IMR-90 (cell line): ENCODE measurements at regions not wholly inside any gene's neighbourhood (a gene's known extent, or its start where the extent isn't known, plus 50 kb on each side); places are given as distances from the start of the nearest gene placed in this dataset.

Experiments used
- ATAC-seq: fragments of 200-7000 bp; cut with Tn5 transposase; 2 replicates; pipeline ENCODE4 v1.9.1; 2020; ENCODE audit warnings: low read depth, mild to moderate bottlenecking, moderate library complexity
- BruUV-seq: library from RNA; stranded (reverse); fragments of 400-500 nt; replicated peaks from 2 replicates; lab custom pipeline; 2021; lab: Mats Ljungman, UMichigan
- CTCF ChIA-PET: fragments of 300-600 bp; formaldehyde crosslinking; extraction: SDS; loops from one replicate; lab custom pipeline; 2021; ENCODE audit warnings: antibody characterized with exemption; lab: Yijun Ruan, JAX
- POLR2A ChIA-PET: fragments of 300-600 bp; sonication (Branson Sonifier 250); formaldehyde crosslinking; loops from one replicate; lab custom pipeline; 2022; ENCODE audit warnings: antibody characterized with exemption; ENCODE audit not compliant: unreplicated experiment; lab: Charles Lee
- DNase-seq: peaks from one replicate; pipeline ENCODE4 v3.0.0; 2013
- H2AFZ ChIP-seq: replicated peaks from 2 replicates; pipeline ENCODE3; 2013; ENCODE audit warnings: low read length, mild to moderate bottlenecking; ENCODE audit not compliant: poor library complexity
- H2AK5ac ChIP-seq: 2 replicates; pipeline ENCODE4 v1.6.1; 2013; ENCODE audit warnings: low read depth, low read length, inconsistent platforms
- H2AK9ac ChIP-seq: replicated peaks from 2 replicates; pipeline ENCODE3; 2013; ENCODE audit warnings: mild to moderate bottlenecking, low read depth, low read length, moderate library complexity; ENCODE audit not compliant: poor library complexity
- H2BK120ac ChIP-seq: 2 replicates; pipeline ENCODE4 v1.6.1; 2013; ENCODE audit warnings: low read depth, low read length, inconsistent platforms
- H2BK15ac ChIP-seq: 3 replicates; pipeline ENCODE4 v1.6.1; 2013; ENCODE audit warnings: low read depth, low read length, inconsistent platforms
- H2BK20ac ChIP-seq: 2 replicates; pipeline ENCODE4 v1.6.1; 2013; ENCODE audit warnings: low read depth, mild to moderate bottlenecking, inconsistent platforms, low read length, moderate library complexity
- H2BK5ac ChIP-seq: 2 replicates; pipeline ENCODE4 v1.6.1; 2013; ENCODE audit warnings: mild to moderate bottlenecking, low read depth, low read length, inconsistent platforms; ENCODE audit not compliant: poor library complexity, severe bottlenecking
- H3K14ac ChIP-seq: replicated peaks from 2 replicates; pipeline ENCODE4 v1.6.1; 2013; ENCODE audit warnings: low read depth, low read length, inconsistent platforms
- H3K18ac ChIP-seq: 2 replicates; pipeline ENCODE4 v1.6.1; 2013; ENCODE audit warnings: low read depth, low read length, control low read depth
- H3K23ac ChIP-seq: 2 replicates; pipeline ENCODE4 v1.6.1; 2013; ENCODE audit warnings: low read depth, low read length, inconsistent platforms
- H3K27ac ChIP-seq: 2 replicates; pipeline ENCODE4 v1.5.1; 2013; ENCODE audit warnings: mild to moderate bottlenecking, control low read depth, low read length; ENCODE audit not compliant: insufficient read depth
- H3K27me3 ChIP-seq: 2 replicates; pipeline ENCODE4 v1.6.1; 2013; ENCODE audit warnings: low read length; ENCODE audit not compliant: control insufficient read depth, insufficient read depth
- H3K36me3 ChIP-seq: 2 replicates; pipeline ENCODE4 v1.6.1; 2013; ENCODE audit warnings: low read length, mixed read lengths; ENCODE audit not compliant: control insufficient read depth, insufficient read depth
- H3K4ac ChIP-seq: 2 replicates; pipeline ENCODE4 v1.6.1; 2013; ENCODE audit warnings: low read depth, low read length, inconsistent platforms
- H3K4me1 ChIP-seq: 2 replicates; pipeline ENCODE4 v1.6.1; 2013; ENCODE audit warnings: low read length, mixed read lengths; ENCODE audit not compliant: control insufficient read depth, insufficient read depth
- H3K4me2 ChIP-seq: 2 replicates; pipeline ENCODE4 v1.6.1; 2013; ENCODE audit warnings: low read depth, mild to moderate bottlenecking, control low read depth, low read length, moderate library complexity
- H3K4me3 ChIP-seq: 2 replicates; pipeline ENCODE4 v1.5.1; 2013; ENCODE audit warnings: low read depth, mild to moderate bottlenecking, control low read depth, low read length, moderate library complexity; ENCODE audit not compliant: insufficient read depth
- H3K56ac ChIP-seq: 2 replicates; pipeline ENCODE4 v1.6.1; 2013; ENCODE audit warnings: low read length, inconsistent platforms; ENCODE audit not compliant: insufficient read depth; ENCODE audit errors: extremely low read depth
- H3K79me1 ChIP-seq, 2 experiments: 2 replicates each; pipeline ENCODE4 v1.6.1; 2013; ENCODE audit warnings: low read length in 2 of 2, inconsistent platforms in 1 of 2, low read depth in 1 of 2
- H3K9ac ChIP-seq: 2 replicates; pipeline ENCODE4 v1.6.1; 2013; ENCODE audit warnings: low read depth, low read length, control low read depth
- H3K9me1 ChIP-seq: 2 replicates; pipeline ENCODE4 v1.6.1; 2013; ENCODE audit warnings: low read length, inconsistent platforms; ENCODE audit not compliant: insufficient read depth
- H3K9me3 ChIP-seq: 2 replicates; pipeline ENCODE4 v1.6.1; 2013; ENCODE audit warnings: low read length; ENCODE audit not compliant: control insufficient read depth, insufficient read depth
- H4K20me1 ChIP-seq: 2 replicates; pipeline ENCODE4 v1.6.1; 2013; ENCODE audit warnings: low read length, inconsistent platforms; ENCODE audit not compliant: insufficient read depth
- H4K5ac ChIP-seq: 2 replicates; pipeline ENCODE4 v1.6.1; 2013; ENCODE audit warnings: mild to moderate bottlenecking, low read depth, low read length, control low read depth
- H4K8ac ChIP-seq, 2 experiments: 2 replicates each; pipeline ENCODE4 v1.6.1; 2013; ENCODE audit warnings: low read depth in 2 of 2, low read length in 2 of 2, control low read depth in 1 of 2, inconsistent platforms in 1 of 2
- H4K91ac ChIP-seq: 2 replicates; pipeline ENCODE4 v1.6.1; 2013; ENCODE audit warnings: low read depth, low read length, inconsistent platforms; ENCODE audit not compliant: insufficient read depth
- BHLHE40 ChIP-seq: fragments of 150-350 bp; IDR thresholded peaks from 2 replicates; pipeline ENCODE4 v1.6.1; 2016; ENCODE audit warnings: mild to moderate bottlenecking, low read depth, low read length
- CEBPB ChIP-seq: IDR thresholded peaks from 2 replicates; pipeline ENCODE4 v1.6.1; 2012; ENCODE audit warnings: low read depth, low read length, improper control_type of control experiment
- CHD1 ChIP-seq: IDR thresholded peaks from 2 replicates; pipeline ENCODE4 v1.6.1; 2012; ENCODE audit warnings: low read depth, low read length, improper control_type of control experiment
- FOS ChIP-seq: fragments of 150-350 bp; IDR thresholded peaks from 2 replicates; pipeline ENCODE4 v1.6.1; 2016; ENCODE audit warnings: low read depth, low read length
- MAFK ChIP-seq: IDR thresholded peaks from 2 replicates; pipeline ENCODE4 v1.6.1; 2012; ENCODE audit warnings: low read depth, low read length, improper control_type of control experiment
- MAZ ChIP-seq: IDR thresholded peaks from 2 replicates; pipeline ENCODE4 v1.6.1; 2012; ENCODE audit warnings: low read depth, mild to moderate bottlenecking, low read length, improper control_type of control experiment, moderate library complexity, borderline replicate concordance
- MXI1 ChIP-seq: IDR thresholded peaks from 2 replicates; pipeline ENCODE4 v1.6.1; 2012; ENCODE audit warnings: low read depth, mild to moderate bottlenecking, low read length, moderate library complexity, borderline replicate concordance
- NFE2L2 ChIP-seq: fragments of 150-350 bp; IDR thresholded peaks from 2 replicates; pipeline ENCODE4 v1.6.1; 2016; ENCODE audit warnings: low read depth, mild to moderate bottlenecking, low read length
- POLR2A ChIP-seq: IDR thresholded peaks from 2 replicates; pipeline ENCODE4 v1.6.1; 2012; ENCODE audit warnings: mild to moderate bottlenecking, low read depth, low read length
- RAD21 ChIP-seq: IDR thresholded peaks from 2 replicates; pipeline ENCODE4 v1.6.1; 2012; ENCODE audit warnings: low read length, improper control_type of control experiment
- RCOR1 ChIP-seq: IDR thresholded peaks from 2 replicates; pipeline ENCODE4 v1.6.1; 2012; ENCODE audit warnings: mild to moderate bottlenecking, low read length, improper control_type of control experiment; ENCODE audit not compliant: insufficient replicate concordance
- RFX5 ChIP-seq: IDR thresholded peaks from 2 replicates; pipeline ENCODE4 v1.8.0; 2012; ENCODE audit warnings: low read depth, mild to moderate bottlenecking, low read length, moderate library complexity
- SMC3 ChIP-seq: fragments of 150-350 bp; IDR thresholded peaks from 2 replicates; pipeline ENCODE4 v1.6.1; 2016; ENCODE audit warnings: low read depth, mild to moderate bottlenecking, antibody characterized with exemption, low read length, moderate library complexity
- WGBS, 2 experiments: methylation state at CpG; one replicate each; pipeline versions ENCODE4 v1.1.5 to v1.1.7; 2013; ENCODE audit warnings: missing lambda C conversion rate in 2 of 2; ENCODE audit not compliant: insufficient read length in 1 of 2; ENCODE audit errors: extremely low coverage in 2 of 2; 5-methylcytosine and 5-hydroxymethylcytosine counted together
- dilution Hi-C: fragments of 300-500 bp; cut with HindIII; formaldehyde crosslinking; loops from one replicate; pipeline ENCODE4 v1.14.3; 2018; ENCODE audit warnings: low sequenced_read_pairs; ENCODE audit not compliant: unreplicated experiment
- in situ Hi-C: fragments of 300-500 bp; cut with MboI; formaldehyde crosslinking; loops from 3 replicates; pipeline ENCODE4 v1.14.3; 2019; ENCODE audit warnings: low sequenced_read_pairs, inconsistent platforms, mixed read lengths
- intact Hi-C: fragments of 100-400 bp; cut with micrococcal nuclease; formaldehyde crosslinking; loops from 2 replicates; pipeline ENCODE4 v1.10.0; 2022
- TF ChIP-seq, protein P1 (sequence below): conservative IDR thresholded peaks from 2 replicates; pipeline ENCODE4 v1.5.1; 2012; ENCODE audit warnings: mild to moderate bottlenecking, low read depth, low read length, improper control_type of control experiment
- TF ChIP-seq, protein P2 (sequence below): fragments of 150-350 bp; IDR thresholded peaks from 2 replicates; pipeline ENCODE4 v1.6.1; 2017; ENCODE audit warnings: mild to moderate bottlenecking, antibody characterized with exemption, low read length, low read depth
- TF ChIP-seq, protein P3 (sequence below): fragments of 150-350 bp; IDR thresholded peaks from 2 replicates; pipeline ENCODE4 v1.6.1; 2016; ENCODE audit warnings: low read depth, mild to moderate bottlenecking, low read length, moderate library complexity, borderline replicate concordance

DNA sequence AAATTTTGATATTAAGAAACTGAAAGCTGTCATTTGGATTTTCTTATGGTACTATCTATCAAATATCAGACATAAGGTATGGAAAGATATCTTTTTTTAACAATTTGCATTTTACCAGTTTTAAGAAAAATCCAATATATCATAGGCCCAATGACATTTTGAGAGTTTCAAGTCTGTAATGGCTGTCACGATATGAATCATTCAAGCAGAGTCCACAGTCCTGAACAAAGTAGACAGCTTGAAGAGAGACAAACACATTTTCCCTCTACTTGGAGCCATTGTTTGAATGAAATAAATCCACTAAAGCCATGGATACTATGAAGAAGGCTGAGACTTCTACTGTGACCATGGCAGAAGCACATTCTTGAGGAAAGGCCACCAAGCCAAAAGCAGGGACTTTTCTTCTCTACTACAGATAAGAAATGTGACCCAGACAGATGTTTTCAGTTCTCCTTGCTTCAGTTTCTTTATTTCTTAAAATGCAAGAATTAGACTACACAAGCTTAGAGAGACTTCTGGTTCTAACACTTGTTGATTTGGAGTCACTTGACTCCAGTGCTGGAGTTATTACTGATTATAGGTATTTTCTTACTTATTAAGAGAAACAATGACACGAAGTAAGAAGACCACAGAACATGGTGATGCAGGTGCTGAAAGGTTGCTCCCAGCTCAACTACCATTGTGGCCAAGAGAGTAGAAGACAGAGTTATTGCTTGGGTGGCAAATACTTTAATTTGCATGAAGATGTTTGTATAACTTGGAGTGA lies 429.1 kb downstream of the KIF20B start:
- H4K8ac ChIP-seq: no peak overlapping the region
- no peak overlapping the region for H3K23ac ChIP-seq
- no peak for DNase-seq
- no TSS peak for BruUV-seq
- no peaks in the 10 kb centered on the region for H3K9me1 ChIP-seq
- no peak overlapping the region for H4K5ac ChIP-seq
- H3K27me3 ChIP-seq: no peaks in the 10 kb centered on the region
- no peak overlapping the region for H2BK15ac ChIP-seq
- no peaks in the 10 kb centered on the region for H4K20me1 ChIP-seq
- CTCF ChIA-PET: no interaction called here
- H3K36me3 ChIP-seq: no peaks in the 10 kb centered on the region
- H3K4me2 ChIP-seq: no peak overlapping the region
- no peaks in the 10 kb centered on the region for H3K4me1 ChIP-seq
- no peak overlapping the region for H2BK120ac ChIP-seq
- in situ Hi-C loops (no loop called here), dilution Hi-C loops (no loop called here), intact Hi-C loops (no loop called here)
- H3K79me1 ChIP-seq: no peaks in the 10 kb centered on the region
- POLR2A ChIA-PET: no interaction called here
- H3K27ac ChIP-seq: no peak overlapping the region
- WGBS, 2 experiments: no CpG with 5 or more reads among the region's 2 CpGs
- no peak overlapping the region for H2AFZ ChIP-seq
- no peak overlapping the region for H2BK20ac ChIP-seq
- H3K4me3 ChIP-seq: no peak overlapping the region
- no peak overlapping the region for H3K4ac ChIP-seq
- no peak overlapping the region for H2BK5ac ChIP-seq
- H3K9ac ChIP-seq: no peak overlapping the region
- H3K14ac ChIP-seq: no peak overlapping the region
- ATAC-seq: no peak
- TF ChIP-seq SMC3 (no peak), CEBPB (no peak), POLR2A (no peak), MAFK (no peak), MAZ (no peak), FOS (no peak), RCOR1 (no peak), CHD1 (no peak), NFE2L2 (no peak), RFX5 (no peak), MXI1 (no peak), RAD21 (no peak), BHLHE40 (no peak)
- TF ChIP-seq, protein P1, sequence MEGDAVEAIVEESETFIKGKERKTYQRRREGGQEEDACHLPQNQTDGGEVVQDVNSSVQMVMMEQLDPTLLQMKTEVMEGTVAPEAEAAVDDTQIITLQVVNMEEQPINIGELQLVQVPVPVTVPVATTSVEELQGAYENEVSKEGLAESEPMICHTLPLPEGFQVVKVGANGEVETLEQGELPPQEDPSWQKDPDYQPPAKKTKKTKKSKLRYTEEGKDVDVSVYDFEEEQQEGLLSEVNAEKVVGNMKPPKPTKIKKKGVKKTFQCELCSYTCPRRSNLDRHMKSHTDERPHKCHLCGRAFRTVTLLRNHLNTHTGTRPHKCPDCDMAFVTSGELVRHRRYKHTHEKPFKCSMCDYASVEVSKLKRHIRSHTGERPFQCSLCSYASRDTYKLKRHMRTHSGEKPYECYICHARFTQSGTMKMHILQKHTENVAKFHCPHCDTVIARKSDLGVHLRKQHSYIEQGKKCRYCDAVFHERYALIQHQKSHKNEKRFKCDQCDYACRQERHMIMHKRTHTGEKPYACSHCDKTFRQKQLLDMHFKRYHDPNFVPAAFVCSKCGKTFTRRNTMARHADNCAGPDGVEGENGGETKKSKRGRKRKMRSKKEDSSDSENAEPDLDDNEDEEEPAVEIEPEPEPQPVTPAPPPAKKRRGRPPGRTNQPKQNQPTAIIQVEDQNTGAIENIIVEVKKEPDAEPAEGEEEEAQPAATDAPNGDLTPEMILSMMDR: no peak
- TF ChIP-seq, protein P2, sequence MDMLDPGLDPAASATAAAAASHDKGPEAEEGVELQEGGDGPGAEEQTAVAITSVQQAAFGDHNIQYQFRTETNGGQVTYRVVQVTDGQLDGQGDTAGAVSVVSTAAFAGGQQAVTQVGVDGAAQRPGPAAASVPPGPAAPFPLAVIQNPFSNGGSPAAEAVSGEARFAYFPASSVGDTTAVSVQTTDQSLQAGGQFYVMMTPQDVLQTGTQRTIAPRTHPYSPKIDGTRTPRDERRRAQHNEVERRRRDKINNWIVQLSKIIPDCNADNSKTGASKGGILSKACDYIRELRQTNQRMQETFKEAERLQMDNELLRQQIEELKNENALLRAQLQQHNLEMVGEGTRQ: no peak
- TF ChIP-seq, protein P3, sequence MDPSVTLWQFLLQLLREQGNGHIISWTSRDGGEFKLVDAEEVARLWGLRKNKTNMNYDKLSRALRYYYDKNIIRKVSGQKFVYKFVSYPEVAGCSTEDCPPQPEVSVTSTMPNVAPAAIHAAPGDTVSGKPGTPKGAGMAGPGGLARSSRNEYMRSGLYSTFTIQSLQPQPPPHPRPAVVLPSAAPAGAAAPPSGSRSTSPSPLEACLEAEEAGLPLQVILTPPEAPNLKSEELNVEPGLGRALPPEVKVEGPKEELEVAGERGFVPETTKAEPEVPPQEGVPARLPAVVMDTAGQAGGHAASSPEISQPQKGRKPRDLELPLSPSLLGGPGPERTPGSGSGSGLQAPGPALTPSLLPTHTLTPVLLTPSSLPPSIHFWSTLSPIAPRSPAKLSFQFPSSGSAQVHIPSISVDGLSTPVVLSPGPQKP: no peak
- H2AK9ac ChIP-seq: no peak overlapping the region
- H3K9me3 ChIP-seq: peaks cover 2% of the 10 kb centered on the region; the same call in 1 of the 2 replicates
- H4K91ac ChIP-seq: no peak overlapping the region
- no peak overlapping the region for H3K18ac ChIP-seq
- H2AK5ac ChIP-seq: no peak overlapping the region
- H3K56ac ChIP-seq: no peak overlapping the region
